ENCODE measurements at regions not wholly inside any gene's neighbourhood (a gene's known extent, or its start where the extent isn't known, plus 50 kb on each side); places are given as distances from the start of the nearest gene placed in this dataset.

- Histone ChIP-seq H3K4me1 (ENCODE audit: control insufficient read depth in 1 of 2, low read depth in 2 of 2) (no peaks in the 10 kb centered on the region), H3K4me3 (no peak overlapping the region), H3K27ac (no peak overlapping the region), H3K27me3 (replicated peaks; ENCODE audit: insufficient read depth) (no peaks in the 10 kb centered on the region), H3K36me3 (no peaks in the 10 kb centered on the region), H3K9me3 (no peaks in the 10 kb centered on the region)
- TF ChIP-seq CTCF (IDR thresholded peaks at IDR 0.05) = no peak
- no peak for DNase-seq (ENCODE audit: low spot score)
- ATAC-seq (ENCODE audit: insufficient number of reproducible peaks, low FRiP score, low read depth) = peak; percentile 54
Observed at GRCh38 chr5:58366461-58366860, 93.4 kb downstream of the PLK2 start.

- ATAC-seq (ENCODE audit: insufficient number of reproducible peaks, low FRiP score, low read depth) = no peak
- H3K9me3 ChIP-seq = no peaks in the 10 kb centered on the region
- TF ChIP-seq CTCF (IDR thresholded peaks at IDR 0.05) = no peak
- no peaks in the 10 kb centered on the region for H3K4me1 ChIP-seq (ENCODE audit: control insufficient read depth in 1 of 2, low read depth in 2 of 2)
- DNase-seq (ENCODE audit: low spot score) = no peak
- H3K36me3 ChIP-seq = no peaks in the 10 kb centered on the region
- no peak overlapping the region for H3K4me3 ChIP-seq
- H3K27ac ChIP-seq = no peak overlapping the region
- H3K27me3 ChIP-seq (replicated peaks; ENCODE audit: insufficient read depth) = no peaks in the 10 kb centered on the region
Observed at GRCh38 chr5:58365791-58366190, 94.1 kb downstream of the PLK2 start.

GRCh38 chr5:58363461-58364249, 96.2 kb downstream of the PLK2 start:
- no peak for ATAC-seq (ENCODE audit: insufficient number of reproducible peaks, low FRiP score, low read depth)
- no peak for TF ChIP-seq CTCF (IDR thresholded peaks at IDR 0.05)

GRCh38 chr5:58362135-58362534, 97.8 kb downstream of the PLK2 start:
- Histone ChIP-seq H3K4me3 (no peak overlapping the region), H3K27ac (no peak overlapping the region), H3K27me3 (replicated peaks; ENCODE audit: insufficient read depth) (no peaks in the 10 kb centered on the region), H3K9me3 (no peaks in the 10 kb centered on the region), H3K36me3 (no peaks in the 10 kb centered on the region), H3K4me1 (ENCODE audit: control insufficient read depth in 1 of 2, low read depth in 2 of 2) (no peaks in the 10 kb centered on the region)
- no peak for TF ChIP-seq CTCF (IDR thresholded peaks at IDR 0.05)
- DNase-seq (ENCODE audit: low spot score) (no peak), ATAC-seq (ENCODE audit: insufficient number of reproducible peaks, low FRiP score, low read depth) (no peak)

More at GRCh38 chr5:58363461-58364249, 96.2 kb downstream of the PLK2 start:
- Histone ChIP-seq H3K4me3 (no peak overlapping the region), H3K4me1 (ENCODE audit: control insufficient read depth in 1 of 2, low read depth in 2 of 2) (no peaks in the 10 kb centered on the region), H3K27me3 (replicated peaks; ENCODE audit: insufficient read depth) (no peaks in the 10 kb centered on the region), H3K27ac (no peak overlapping the region), H3K36me3 (no peaks in the 10 kb centered on the region), H3K9me3 (no peaks in the 10 kb centered on the region)
- no peak for DNase-seq (ENCODE audit: low spot score)

- Histone ChIP-seq H3K9me3 (no peaks in the 10 kb centered on the region), H3K27me3 (replicated peaks; ENCODE audit: insufficient read depth) (no peaks in the 10 kb centered on the region), H3K36me3 (no peaks in the 10 kb centered on the region), H3K4me3 (no peak overlapping the region), H3K4me1 (ENCODE audit: control insufficient read depth in 1 of 2, low read depth in 2 of 2) (no peaks in the 10 kb centered on the region), H3K27ac (no peak overlapping the region)
- no peak for TF ChIP-seq CTCF (IDR thresholded peaks at IDR 0.05)
- ATAC-seq (ENCODE audit: insufficient number of reproducible peaks, low FRiP score, low read depth) = no peak
- no peak for DNase-seq (ENCODE audit: low spot score)
Observed at GRCh38 chr5:58360794-58361193, 99.1 kb downstream of the PLK2 start.
